AG09309 (cell line): ENCODE measurements at regions not wholly inside any gene's neighbourhood (a gene's known extent, or its start where the extent isn't known, plus 50 kb on each side); places are given as distances from the start of the nearest gene placed in this dataset.
"Not testable (repeated sequence)": the region's sequence is repeated elsewhere in the genome, so short reads cannot be mapped to it uniquely, and the experiment has no call there.

Experiments
- DNase-seq: peaks from one replicate; pipeline ENCODE4 v3.0.0-alpha.2; 2010; ENCODE audit warnings: low read depth
- H3K4me3 ChIP-seq: 2 replicates; pipeline ENCODE4 v1.5.1; 2011; ENCODE audit warnings: mild to moderate bottlenecking, low read depth, low read length, moderate library complexity; ENCODE audit not compliant: control insufficient read depth
- CTCF ChIP-seq: IDR thresholded peaks from 2 replicates; pipeline ENCODE4 v1.5.1; 2011; ENCODE audit warnings: mild to moderate bottlenecking, low read depth, low read length, inconsistent platforms; ENCODE audit not compliant: insufficient read depth, control insufficient read depth; ENCODE audit errors: missing control alignments

DNA sequence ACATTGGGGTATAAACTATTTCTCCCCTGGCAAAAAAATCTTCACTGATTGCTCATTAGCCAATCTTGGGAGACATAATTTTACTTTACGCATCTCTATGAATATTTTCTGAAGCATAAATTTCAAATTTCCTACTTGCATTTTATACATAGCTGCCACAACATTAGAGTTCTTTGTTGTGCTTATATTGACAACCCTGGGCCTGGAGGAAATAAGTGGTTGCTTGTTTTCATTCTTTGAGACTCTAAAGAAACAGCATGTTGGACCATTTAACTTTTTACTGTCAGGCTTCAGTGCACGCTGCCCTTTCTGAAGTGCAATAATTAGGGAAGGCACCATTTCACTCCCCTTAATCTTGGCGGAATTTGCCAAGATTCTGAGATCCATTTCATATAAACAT lies 142.6 kb downstream of the MRPS30 start:
- H3K4me3 ChIP-seq, result no peak overlapping the region
- DNase-seq, result no peak
- TF ChIP-seq CTCF, result no peak

- H3K4me3 ChIP-seq, result no peak overlapping the region
- peak; percentile 46 for TF ChIP-seq CTCF
- DNase-seq, result no peak
Observed at GRCh38 chr5:44952376-44952775, 143.6 kb downstream of the MRPS30 start.

DNA sequence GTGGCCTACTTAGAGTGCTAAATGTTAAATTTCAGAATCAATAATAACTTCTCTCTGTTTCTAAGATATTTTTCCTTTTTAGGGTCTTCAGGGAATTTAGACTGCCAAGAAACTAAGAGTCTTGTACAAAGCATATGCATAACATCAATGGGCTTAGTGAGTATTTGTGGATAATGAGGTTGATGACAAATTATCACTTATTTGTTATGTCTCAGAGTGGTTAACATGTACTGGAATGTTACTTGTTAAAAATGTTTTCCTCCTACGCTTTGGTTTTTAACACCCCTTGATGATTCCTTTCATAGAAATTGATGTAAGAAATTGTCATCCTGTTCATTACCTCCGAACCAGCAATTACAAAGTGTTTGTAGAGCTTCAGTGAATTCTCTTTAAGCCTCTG lies 144.3 kb downstream of the MRPS30 start:
- DNase-seq, result no peak
- H3K4me3 ChIP-seq, result no peak overlapping the region
- TF ChIP-seq CTCF, result no peak

DNA sequence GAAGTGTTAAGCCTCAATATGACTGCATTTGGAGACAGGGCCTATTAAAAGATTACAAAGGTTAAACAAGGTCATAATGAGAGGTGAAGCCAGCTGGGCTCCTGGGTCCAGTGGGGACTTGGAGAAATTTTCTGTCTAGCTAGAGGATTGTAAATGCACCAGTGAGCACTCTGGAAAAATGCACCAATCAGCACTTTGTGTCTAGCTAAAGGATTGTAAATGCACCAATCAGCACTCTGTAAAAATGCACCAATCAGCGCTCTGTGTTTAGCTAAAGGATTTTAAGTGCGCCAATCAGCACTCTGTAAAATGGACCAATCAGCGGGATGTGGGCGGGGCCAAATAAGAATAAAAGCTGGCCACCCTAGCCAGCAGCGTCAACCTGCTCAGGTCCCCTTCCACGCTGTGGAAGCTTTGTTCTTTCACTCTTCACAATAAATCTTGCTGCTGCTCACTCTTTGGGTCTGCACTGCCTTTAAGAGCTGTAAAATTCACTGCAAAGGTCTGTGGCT lies 150.3 kb downstream of the MRPS30 start:
- not testable (repeated sequence) for DNase-seq, H3K4me3 ChIP-seq

DNA sequence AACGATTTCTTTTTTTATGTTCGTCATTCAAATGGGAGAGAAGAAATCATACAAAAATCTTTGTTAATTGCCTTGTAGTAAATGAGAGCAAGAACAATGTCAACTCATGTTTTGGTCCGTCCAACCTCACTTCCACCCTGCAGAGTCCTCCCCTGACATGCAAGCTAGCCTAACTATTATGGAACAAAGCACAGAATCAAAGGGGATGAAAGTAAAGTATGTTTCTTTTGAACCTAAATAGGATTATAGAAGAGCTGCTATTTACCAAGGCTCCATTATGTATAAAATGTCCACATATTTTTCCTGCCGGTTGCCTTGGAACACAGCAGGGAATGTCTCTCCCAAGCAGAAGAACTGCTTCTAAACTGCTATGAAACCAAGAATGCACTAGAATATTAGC lies 161.1 kb downstream of the MRPS30 start:
- no peak for DNase-seq
- TF ChIP-seq CTCF, result no peak

DNA sequence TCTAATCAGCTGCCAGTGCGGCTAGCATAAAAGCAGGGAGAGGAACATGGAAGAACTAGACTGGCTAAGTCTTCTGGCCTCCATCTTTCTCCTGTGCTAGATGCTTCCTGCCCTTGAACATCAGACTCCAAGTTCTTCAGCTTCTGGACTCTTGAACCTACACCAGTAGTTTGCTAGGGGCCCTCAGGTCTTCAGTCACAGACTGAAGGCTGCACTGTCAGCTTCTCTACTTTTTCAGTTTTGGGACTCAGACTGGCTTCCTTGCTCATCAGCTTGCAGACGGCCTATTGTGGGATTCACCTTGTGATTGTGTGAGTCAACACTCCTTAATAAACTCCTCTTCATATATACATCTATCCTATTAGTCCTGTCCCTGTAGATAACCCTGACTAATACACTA lies 162.2 kb downstream of the MRPS30 start:
- H3K4me3 ChIP-seq, DNase-seq: not testable (repeated sequence)

More for the DNA sequence above, 161.1 kb downstream of the MRPS30 start:
- H3K4me3 ChIP-seq, result no peak overlapping the region

- DNase-seq, result no peak
- H3K4me3 ChIP-seq, result no peak overlapping the region
- TF ChIP-seq CTCF, result no peak
Observed at GRCh38 chr5:44974813-44975212, 166.1 kb downstream of the MRPS30 start.

- TF ChIP-seq CTCF, result no peak
- DNase-seq, result no peak
- H3K4me3 ChIP-seq, result no peak overlapping the region
Observed at GRCh38 chr5:44981708-44982107, 173.0 kb downstream of the MRPS30 start.
